Stimulated activated CD8-positive, alpha-beta memory T cell treated with anti-CD3 and anti-CD28 coated beads, Interleukin-2, amount 100 ng/mL, for 1 hour (primary cell): ENCODE measurements at regions not wholly inside any gene's neighbourhood (a gene's known extent, or its start where the extent isn't known, plus 50 kb on each side); places are given as distances from the start of the nearest gene placed in this dataset.

Experiments
- DNase-seq, 2 donors: peaks; one replicate each; pipeline ENCODE4 v3.0.0-alpha.2; 2020; ENCODE audit warnings: low read depth in 2 of 2

- DNase-seq, result no peak
These were observed 1087.5 kb downstream of the BRD1 start for GRCh38 chr22:48740086-48740730.

GRCh38 chr22:48739348-48740085, 1088.2 kb downstream of the BRD1 start:
- DNase-seq, result no peak

- no peak for DNase-seq
These were observed 1089.3 kb downstream of the BRD1 start for GRCh38 chr22:48738204-48738980.

- no peak for DNase-seq
These were observed 1090.0 kb downstream of the BRD1 start for GRCh38 chr22:48737461-48738203.

- no peak for DNase-seq
These were observed 1090.8 kb downstream of the BRD1 start for GRCh38 chr22:48736593-48737460.

- DNase-seq, result no peak
These were observed 1092.7 kb downstream of the BRD1 start for GRCh38 chr22:48734961-48735360.

GRCh38 chr22:48734359-48734758, 1093.3 kb downstream of the BRD1 start:
- no peak for DNase-seq

GRCh38 chr22:48729499-48730171, 1098.0 kb downstream of the BRD1 start:
- no peak for DNase-seq

GRCh38 chr22:48727454-48728058, 1100.1 kb downstream of the BRD1 start:
- no peak for DNase-seq

- no peak for DNase-seq
These were observed 1102.8 kb downstream of the BRD1 start for GRCh38 chr22:48724899-48725298.

- DNase-seq, result no peak
These were observed 1105.0 kb downstream of the BRD1 start for GRCh38 chr22:48722661-48723060.

GRCh38 chr22:48721395-48721669, 1106.3 kb downstream of the BRD1 start:
- DNase-seq, result no peak

- DNase-seq, result no peak
These were observed 1106.8 kb downstream of the BRD1 start for GRCh38 chr22:48720662-48721394.

- no peak for DNase-seq
These were observed 1107.6 kb downstream of the BRD1 start for GRCh38 chr22:48719978-48720661.

- no peak for DNase-seq
These were observed 1108.7 kb downstream of the BRD1 start for GRCh38 chr22:48718818-48719500.

GRCh38 chr22:48717883-48718817, 1109.5 kb downstream of the BRD1 start:
- no peak for DNase-seq

GRCh38 chr22:48717076-48717810, 1110.4 kb downstream of the BRD1 start:
- no peak for DNase-seq
